RKO (cell line): ENCODE measurements at regions not wholly inside any gene's neighbourhood (a gene's known extent, or its start where the extent isn't known, plus 50 kb on each side); places are given as distances from the start of the nearest gene placed in this dataset.

Experiments used
- DNase-seq: peaks from one replicate; pipeline ENCODE4 v3.0.0-alpha.2; 2016; ENCODE audit warnings: low spot score

- DNase-seq: no peak
These were observed 62.7 kb upstream of the KAZN start for GRCh38 chr1:14535619-14536355.

- DNase-seq: no peak
These were observed 60.1 kb upstream of the KAZN start for GRCh38 chr1:14538335-14538734.

- no peak for DNase-seq
These were observed 59.2 kb upstream of the KAZN start for GRCh38 chr1:14539309-14539708.

- DNase-seq: no peak
These were observed 58.4 kb upstream of the KAZN start for GRCh38 chr1:14539953-14540563.

- DNase-seq: no peak
These were observed 57.1 kb upstream of the KAZN start for GRCh38 chr1:14541348-14541747.

- DNase-seq: peak; percentile 41
These were observed 55.2 kb upstream of the KAZN start for GRCh38 chr1:14543191-14543840.

- DNase-seq: no peak
These were observed 54.2 kb upstream of the KAZN start for GRCh38 chr1:14544319-14544718.

- DNase-seq: no peak
These were observed 53.0 kb upstream of the KAZN start for GRCh38 chr1:14545422-14546025.

GRCh38 chr1:14546416-14546815, 52.1 kb upstream of the KAZN start:
- DNase-seq: no peak
